Prostate gland (tissue), 2 donors: ENCODE measurements at regions not wholly inside any gene's neighbourhood (a gene's known extent, or its start where the extent isn't known, plus 50 kb on each side); places are given as distances from the start of the nearest gene placed in this dataset.

ENCODE experiments used
- POLR2A ChIP-seq: fragments of 450-650 bp; IDR thresholded peaks from one replicate; pipeline ENCODE4 v1.6.1; 2016; ENCODE audit warnings: antibody characterized with exemption, mild to moderate bottlenecking
- TF ChIP-seq, protein P1 (sequence below), 4 experiments: fragments of 200-600 bp in 2 of 4; fragments of 450-650 bp in 2 of 4; sonication (generic) in 2 of 4; IDR thresholded peaks; 1 replicate in 3 of 4; 2 replicates in 1 of 4; pipeline ENCODE4 v1.5.1; 2016 to 2019; ENCODE audit warnings: antibody characterized with exemption in 4 of 4, mild to moderate bottlenecking in 2 of 4, moderate library complexity in 2 of 4

DNA sequence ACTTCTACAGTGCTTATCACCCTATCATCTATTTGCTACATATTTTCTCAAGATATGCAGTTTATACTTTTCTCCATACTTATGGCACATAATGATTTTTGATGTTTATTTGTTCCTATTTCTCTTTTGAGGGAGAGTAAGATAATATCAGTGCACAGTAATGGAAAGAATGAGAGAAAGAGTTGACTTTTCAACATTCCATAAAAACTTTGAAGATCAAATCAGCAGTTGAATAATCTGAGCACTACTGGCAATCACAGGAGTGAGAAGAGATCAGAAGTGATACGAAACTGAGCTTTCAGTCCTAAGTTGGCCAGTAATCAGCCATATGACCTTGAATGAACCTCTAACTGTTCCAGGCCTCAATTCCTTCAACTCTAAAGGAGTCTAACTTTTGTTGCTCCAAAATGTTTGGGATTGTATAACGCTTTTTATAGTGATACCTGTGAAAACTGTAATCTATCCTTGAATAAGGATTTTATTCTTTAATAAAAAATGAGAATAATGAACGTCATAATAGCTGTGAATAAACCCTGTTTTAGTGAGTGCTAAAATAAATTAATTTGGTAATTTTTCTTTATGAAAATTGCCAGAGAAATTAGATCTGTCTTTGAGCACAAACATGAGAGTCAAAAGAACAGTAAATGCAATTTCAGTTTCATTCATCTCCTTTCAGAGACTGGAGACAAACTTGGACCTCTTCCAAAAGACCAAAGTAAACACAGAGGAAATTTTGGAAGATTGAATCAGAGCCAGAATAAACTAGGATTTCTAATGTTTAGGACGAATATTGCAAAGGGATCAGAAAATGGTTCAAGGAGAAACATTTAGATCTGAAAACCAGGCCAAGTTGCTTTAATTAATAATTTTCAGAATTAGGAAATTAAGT lies 309.9 kb downstream of the ADGRL2 start:
- TF ChIP-seq, protein P1, sequence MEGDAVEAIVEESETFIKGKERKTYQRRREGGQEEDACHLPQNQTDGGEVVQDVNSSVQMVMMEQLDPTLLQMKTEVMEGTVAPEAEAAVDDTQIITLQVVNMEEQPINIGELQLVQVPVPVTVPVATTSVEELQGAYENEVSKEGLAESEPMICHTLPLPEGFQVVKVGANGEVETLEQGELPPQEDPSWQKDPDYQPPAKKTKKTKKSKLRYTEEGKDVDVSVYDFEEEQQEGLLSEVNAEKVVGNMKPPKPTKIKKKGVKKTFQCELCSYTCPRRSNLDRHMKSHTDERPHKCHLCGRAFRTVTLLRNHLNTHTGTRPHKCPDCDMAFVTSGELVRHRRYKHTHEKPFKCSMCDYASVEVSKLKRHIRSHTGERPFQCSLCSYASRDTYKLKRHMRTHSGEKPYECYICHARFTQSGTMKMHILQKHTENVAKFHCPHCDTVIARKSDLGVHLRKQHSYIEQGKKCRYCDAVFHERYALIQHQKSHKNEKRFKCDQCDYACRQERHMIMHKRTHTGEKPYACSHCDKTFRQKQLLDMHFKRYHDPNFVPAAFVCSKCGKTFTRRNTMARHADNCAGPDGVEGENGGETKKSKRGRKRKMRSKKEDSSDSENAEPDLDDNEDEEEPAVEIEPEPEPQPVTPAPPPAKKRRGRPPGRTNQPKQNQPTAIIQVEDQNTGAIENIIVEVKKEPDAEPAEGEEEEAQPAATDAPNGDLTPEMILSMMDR (IDR thresholded peaks at IDR 0.05): no peak
- TF ChIP-seq POLR2A: no peak
